GM10266 (cell line): ENCODE measurements at regions not wholly inside any gene's neighbourhood (a gene's known extent, or its start where the extent isn't known, plus 50 kb on each side); places are given as distances from the start of the nearest gene placed in this dataset.

Experiments
- DNase-seq: peaks from one replicate; pipeline ENCODE4 v3.0.0; 2012; ENCODE audit errors: extremely low spot score
- TF ChIP-seq, protein P1 (sequence below): IDR thresholded peaks from 2 replicates; pipeline ENCODE4 v1.5.1; 2012; ENCODE audit warnings: mild to moderate bottlenecking, low read depth; ENCODE audit not compliant: control insufficient read depth, insufficient read depth; ENCODE audit errors: missing control alignments

DNA sequence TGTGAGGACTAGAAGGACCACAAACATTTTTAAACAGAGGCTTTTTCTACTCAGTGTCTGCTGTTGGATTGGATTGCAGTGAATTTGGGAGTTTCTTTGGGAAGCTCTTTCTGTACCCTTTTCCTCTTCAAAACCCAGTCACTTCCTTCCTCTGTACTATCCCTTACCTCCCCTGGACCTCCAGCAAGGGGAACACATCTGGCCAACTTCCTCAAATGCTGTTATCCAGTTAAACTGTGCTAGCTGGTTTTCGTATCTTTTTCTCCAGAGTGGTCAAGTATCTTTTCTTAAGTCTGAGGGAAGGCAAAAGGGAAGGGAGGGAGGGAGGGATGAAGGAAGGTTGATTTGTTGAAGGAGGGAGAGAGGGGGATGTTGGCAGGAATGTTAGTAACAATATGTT lies 99.2 kb upstream of the TNR start:
- DNase-seq, result no peak
- TF ChIP-seq, protein P1, sequence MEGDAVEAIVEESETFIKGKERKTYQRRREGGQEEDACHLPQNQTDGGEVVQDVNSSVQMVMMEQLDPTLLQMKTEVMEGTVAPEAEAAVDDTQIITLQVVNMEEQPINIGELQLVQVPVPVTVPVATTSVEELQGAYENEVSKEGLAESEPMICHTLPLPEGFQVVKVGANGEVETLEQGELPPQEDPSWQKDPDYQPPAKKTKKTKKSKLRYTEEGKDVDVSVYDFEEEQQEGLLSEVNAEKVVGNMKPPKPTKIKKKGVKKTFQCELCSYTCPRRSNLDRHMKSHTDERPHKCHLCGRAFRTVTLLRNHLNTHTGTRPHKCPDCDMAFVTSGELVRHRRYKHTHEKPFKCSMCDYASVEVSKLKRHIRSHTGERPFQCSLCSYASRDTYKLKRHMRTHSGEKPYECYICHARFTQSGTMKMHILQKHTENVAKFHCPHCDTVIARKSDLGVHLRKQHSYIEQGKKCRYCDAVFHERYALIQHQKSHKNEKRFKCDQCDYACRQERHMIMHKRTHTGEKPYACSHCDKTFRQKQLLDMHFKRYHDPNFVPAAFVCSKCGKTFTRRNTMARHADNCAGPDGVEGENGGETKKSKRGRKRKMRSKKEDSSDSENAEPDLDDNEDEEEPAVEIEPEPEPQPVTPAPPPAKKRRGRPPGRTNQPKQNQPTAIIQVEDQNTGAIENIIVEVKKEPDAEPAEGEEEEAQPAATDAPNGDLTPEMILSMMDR, result no peak

DNA sequence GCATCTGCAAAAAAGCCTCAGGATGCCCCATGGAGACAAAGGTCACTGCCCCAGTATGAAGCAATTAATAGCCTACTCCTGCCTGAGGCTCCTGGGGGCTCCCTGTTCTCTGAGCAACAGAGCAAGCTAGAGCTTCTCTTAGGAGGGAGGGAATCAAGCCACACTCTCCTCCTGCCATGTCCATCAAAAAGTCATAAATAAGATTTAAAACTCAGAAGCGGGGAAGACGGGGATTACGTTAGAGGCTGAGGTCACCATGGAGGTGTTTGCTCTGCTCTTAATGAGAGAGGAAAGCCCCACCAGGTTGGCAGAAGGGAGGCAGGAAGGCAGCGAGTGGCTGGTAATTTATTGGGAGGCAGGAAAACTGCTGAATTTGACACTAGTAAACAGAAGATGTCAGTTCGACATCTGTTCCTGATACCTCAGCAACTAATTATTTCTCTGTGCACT lies 98.4 kb upstream of the TNR start:
- DNase-seq, result no peak
- TF ChIP-seq, protein P1, result no peak

DNA sequence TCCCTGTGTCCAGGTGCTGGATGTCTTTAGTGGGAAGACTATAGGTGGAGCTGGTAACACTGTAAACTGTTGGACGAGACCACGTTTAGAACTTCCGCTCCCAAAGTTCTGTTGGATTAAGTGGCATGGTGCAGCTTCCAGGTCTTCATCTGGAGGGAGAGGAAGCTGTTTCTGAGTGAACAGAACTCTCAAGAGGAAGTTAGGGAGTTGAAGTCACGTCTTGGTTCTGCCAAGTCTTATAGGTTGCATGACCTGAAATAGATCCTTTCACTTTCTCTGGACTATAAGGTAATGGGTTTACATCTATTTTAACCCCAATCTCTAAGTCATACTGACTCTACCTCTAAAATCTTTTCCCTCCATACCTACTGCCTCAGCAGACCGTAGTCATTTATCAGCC lies 97.4 kb upstream of the TNR start:
- TF ChIP-seq, protein P1, result no peak
- DNase-seq, result no peak

DNA sequence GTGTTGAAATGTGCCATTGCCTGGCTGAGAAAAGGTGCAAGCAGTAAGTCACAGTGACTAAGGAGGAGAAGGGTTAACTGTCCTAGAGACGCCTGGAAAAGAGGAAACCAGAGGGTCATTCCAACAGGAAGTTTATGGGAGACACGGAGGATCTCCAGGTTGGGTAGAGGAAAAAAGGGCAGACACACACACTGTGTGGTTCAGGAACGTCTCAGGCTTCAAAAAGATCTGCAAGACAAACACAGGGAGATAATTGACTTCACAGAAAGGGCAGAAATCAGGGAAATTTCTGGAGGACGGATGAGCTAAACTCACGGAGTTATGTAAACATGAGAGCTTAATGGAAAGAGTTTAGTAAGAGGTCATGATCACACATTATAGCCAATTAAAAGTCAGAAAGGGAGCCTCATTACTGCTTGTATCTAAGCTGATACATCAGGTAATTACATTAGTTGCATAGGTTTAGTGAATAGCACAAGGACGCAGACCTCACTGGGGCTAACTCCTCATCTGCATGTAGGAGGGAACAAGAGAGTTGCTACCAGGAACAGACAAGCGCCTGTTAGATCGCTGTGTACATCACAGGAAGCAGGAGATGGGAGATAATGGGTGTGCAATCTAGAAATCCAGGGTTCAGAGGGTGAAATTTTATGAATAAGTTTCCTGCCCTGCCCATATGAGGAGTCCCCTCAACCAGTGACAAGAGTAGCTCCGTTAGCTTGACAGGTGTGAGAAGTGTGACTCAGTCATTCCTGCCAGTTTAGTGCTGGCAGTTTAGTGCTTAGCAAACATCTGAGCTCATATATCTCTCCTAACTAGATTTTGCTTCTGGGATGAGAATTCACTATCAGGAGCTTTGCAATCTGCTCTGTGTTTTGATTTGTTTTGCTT lies 96.6 kb upstream of the TNR start:
- DNase-seq, result no peak
- TF ChIP-seq, protein P1, result no peak

DNA sequence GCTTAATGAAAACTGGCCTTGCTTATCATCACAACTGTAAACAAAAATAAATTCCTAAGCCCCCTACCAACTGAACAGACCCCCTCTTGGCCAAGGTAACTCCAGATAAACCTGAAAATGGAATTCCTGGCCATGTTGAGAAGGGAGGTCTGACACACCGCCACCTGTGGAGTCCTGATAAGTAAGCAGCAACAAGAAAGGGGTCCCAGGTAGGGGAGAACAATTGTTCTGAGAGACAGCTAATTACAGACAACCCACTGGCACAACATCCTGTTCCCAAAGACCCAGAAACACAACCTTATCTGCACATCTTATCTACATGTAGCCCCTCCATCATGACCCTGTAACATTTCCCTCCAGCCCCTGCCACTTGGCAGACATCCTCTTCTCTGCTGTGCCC lies 91.2 kb upstream of the TNR start:
- no peak for DNase-seq
- TF ChIP-seq, protein P1, result no peak

DNA sequence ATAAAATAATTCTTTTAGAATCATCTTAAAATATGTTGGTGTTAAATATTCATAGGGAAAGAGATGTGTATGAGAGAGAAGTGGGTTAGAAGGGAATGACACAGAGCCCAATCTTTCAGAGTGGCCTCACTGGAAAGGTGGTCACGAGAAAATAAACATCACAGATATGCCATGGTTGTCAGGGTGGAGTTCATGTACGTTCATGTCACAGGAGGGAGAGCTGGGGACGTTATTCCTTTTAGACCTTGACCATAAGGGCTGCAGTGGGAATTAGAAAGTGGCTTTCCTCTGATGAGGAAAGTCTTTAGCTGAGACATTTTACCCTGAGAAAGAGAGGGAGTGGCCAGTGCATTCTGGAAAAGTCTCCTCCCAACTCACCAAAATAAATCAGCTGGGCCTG lies 90.6 kb upstream of the TNR start:
- no peak for DNase-seq
- TF ChIP-seq, protein P1, result no peak

DNA sequence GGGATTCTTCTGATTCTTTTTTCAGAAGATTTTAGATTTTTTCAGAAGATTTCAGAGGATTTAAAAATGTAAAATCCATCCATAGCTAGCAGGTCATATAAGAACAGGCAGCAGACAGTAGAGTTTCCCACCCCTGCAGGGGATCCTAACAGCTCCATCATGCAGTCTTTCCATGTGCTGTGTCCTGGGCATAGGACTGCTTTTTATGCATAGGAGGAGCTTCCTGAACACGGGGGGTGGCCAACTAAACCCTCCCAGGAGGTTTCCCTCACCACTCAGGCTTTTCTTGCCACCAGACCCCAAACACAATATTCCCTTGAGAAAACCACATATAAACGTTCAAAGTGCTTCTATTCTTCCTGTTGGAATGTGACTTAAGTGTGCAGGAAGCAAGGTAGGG lies 90.1 kb upstream of the TNR start:
- no peak for DNase-seq
- TF ChIP-seq, protein P1, result no peak
